Glutamatergic neuron (in vitro differentiated cells): ENCODE measurements at regions not wholly inside any gene's neighbourhood (a gene's known extent, or its start where the extent isn't known, plus 50 kb on each side); places are given as distances from the start of the nearest gene placed in this dataset.
"Not testable (repeated sequence)": the region's sequence is repeated elsewhere in the genome, so short reads cannot be mapped to it uniquely, and the experiment has no call there.

ENCODE experiments used
- DNase-seq: peaks from one replicate; pipeline ENCODE4 v3.0.0; 2022
- H3K27ac Mint-ChIP-seq: one replicate; pipeline ENCODE4 v1.8.0; 2020; ENCODE audit warnings: mild to moderate bottlenecking, mixed read lengths, inconsistent platforms; ENCODE audit not compliant: unreplicated experiment
- H3K27me3 Mint-ChIP-seq: one replicate; pipeline ENCODE4 v1.8.0; 2020; ENCODE audit warnings: mild to moderate bottlenecking, moderate library complexity, mixed read lengths, inconsistent platforms; ENCODE audit not compliant: unreplicated experiment
- H3K36me3 Mint-ChIP-seq: one replicate; pipeline ENCODE4 v1.8.0; 2020; ENCODE audit warnings: mild to moderate bottlenecking, mixed read lengths, inconsistent platforms; ENCODE audit not compliant: unreplicated experiment
- H3K4me1 Mint-ChIP-seq: one replicate; pipeline ENCODE4 v1.8.0; 2020; ENCODE audit warnings: mild to moderate bottlenecking, low read depth, mixed read lengths, inconsistent platforms; ENCODE audit not compliant: unreplicated experiment
- H3K4me3 Mint-ChIP-seq: one replicate; pipeline ENCODE4 v1.8.0; 2020; ENCODE audit warnings: mild to moderate bottlenecking, mixed read lengths, inconsistent platforms; ENCODE audit not compliant: unreplicated experiment
- H3K9me3 Mint-ChIP-seq: one replicate; pipeline ENCODE4 v1.8.0; 2020; ENCODE audit warnings: mild to moderate bottlenecking, moderate library complexity, mixed read lengths, inconsistent platforms; ENCODE audit not compliant: unreplicated experiment
- TF ChIP-seq, protein P1 (sequence below): fragments of 200-600 bp; sonication (generic); IDR thresholded peaks from one replicate; pipeline ENCODE4 v1.5.0; 2021; ENCODE audit not compliant: partially characterized antibody, unreplicated experiment

- peaks cover 2% of the 10 kb centered on the region for H3K9me3 Mint-ChIP-seq
- peaks cover 8% of the 10 kb centered on the region for H3K27me3 Mint-ChIP-seq
- no peaks in the 10 kb centered on the region for H3K36me3 Mint-ChIP-seq
- H3K27ac Mint-ChIP-seq = no peak overlapping the region
- TF ChIP-seq, protein P1, sequence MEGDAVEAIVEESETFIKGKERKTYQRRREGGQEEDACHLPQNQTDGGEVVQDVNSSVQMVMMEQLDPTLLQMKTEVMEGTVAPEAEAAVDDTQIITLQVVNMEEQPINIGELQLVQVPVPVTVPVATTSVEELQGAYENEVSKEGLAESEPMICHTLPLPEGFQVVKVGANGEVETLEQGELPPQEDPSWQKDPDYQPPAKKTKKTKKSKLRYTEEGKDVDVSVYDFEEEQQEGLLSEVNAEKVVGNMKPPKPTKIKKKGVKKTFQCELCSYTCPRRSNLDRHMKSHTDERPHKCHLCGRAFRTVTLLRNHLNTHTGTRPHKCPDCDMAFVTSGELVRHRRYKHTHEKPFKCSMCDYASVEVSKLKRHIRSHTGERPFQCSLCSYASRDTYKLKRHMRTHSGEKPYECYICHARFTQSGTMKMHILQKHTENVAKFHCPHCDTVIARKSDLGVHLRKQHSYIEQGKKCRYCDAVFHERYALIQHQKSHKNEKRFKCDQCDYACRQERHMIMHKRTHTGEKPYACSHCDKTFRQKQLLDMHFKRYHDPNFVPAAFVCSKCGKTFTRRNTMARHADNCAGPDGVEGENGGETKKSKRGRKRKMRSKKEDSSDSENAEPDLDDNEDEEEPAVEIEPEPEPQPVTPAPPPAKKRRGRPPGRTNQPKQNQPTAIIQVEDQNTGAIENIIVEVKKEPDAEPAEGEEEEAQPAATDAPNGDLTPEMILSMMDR = no peak
- no peak for DNase-seq
- H3K4me3 Mint-ChIP-seq = no peak overlapping the region
- peaks cover 11% of the 10 kb centered on the region for H3K4me1 Mint-ChIP-seq
These were observed 75.5 kb downstream of the CAMK2N1 start for GRCh38 chr1:20410503-20410902.

DNA sequence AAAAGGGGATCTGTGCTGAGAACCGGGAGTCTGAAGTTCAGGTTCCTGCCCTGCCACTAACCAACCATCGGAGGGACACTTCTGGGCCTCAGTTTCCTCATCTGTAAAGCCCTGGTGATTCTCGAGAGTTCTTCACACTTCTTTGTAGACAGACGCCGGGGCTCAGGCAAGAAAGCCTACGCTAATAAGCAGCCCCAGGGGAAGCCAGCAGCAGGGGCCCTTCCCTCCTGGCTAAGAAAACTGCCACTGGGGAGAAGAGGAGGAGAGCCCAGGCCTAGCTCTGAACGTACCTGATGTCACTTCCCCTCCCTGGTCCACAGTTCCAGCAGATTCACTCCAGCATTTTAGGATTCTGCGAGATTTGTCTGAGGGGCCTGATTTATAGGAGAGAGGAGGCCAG is 76.0 kb downstream of the CAMK2N1 start:
- DNase-seq = no peak
- peaks cover 8% of the 10 kb centered on the region for H3K27me3 Mint-ChIP-seq
- no peak overlapping the region for H3K4me3 Mint-ChIP-seq
- H3K9me3 Mint-ChIP-seq = peaks cover 2% of the 10 kb centered on the region
- TF ChIP-seq, protein P1 = no peak
- H3K4me1 Mint-ChIP-seq = peaks cover 11% of the 10 kb centered on the region
- H3K36me3 Mint-ChIP-seq = no peaks in the 10 kb centered on the region
- H3K27ac Mint-ChIP-seq = no peak overlapping the region

GRCh38 chr1:20409012-20409411 is 77.0 kb downstream of the CAMK2N1 start:
- TF ChIP-seq, protein P1 = no peak
- no peaks in the 10 kb centered on the region for H3K9me3 Mint-ChIP-seq
- no peak overlapping the region for H3K27ac Mint-ChIP-seq
- no peak for DNase-seq
- no peak overlapping the region for H3K4me3 Mint-ChIP-seq
- H3K36me3 Mint-ChIP-seq = no peaks in the 10 kb centered on the region
- peaks cover 13% of the 10 kb centered on the region for H3K4me1 Mint-ChIP-seq
- peaks cover 4% of the 10 kb centered on the region for H3K27me3 Mint-ChIP-seq

GRCh38 chr1:20408133-20408650 is 77.8 kb downstream of the CAMK2N1 start:
- not testable (repeated sequence) for H3K36me3 Mint-ChIP-seq, H3K9me3 Mint-ChIP-seq, H3K4me3 Mint-ChIP-seq, H3K27me3 Mint-ChIP-seq, H3K27ac Mint-ChIP-seq, DNase-seq
- peaks cover 13% of the 10 kb centered on the region for H3K4me1 Mint-ChIP-seq

DNA sequence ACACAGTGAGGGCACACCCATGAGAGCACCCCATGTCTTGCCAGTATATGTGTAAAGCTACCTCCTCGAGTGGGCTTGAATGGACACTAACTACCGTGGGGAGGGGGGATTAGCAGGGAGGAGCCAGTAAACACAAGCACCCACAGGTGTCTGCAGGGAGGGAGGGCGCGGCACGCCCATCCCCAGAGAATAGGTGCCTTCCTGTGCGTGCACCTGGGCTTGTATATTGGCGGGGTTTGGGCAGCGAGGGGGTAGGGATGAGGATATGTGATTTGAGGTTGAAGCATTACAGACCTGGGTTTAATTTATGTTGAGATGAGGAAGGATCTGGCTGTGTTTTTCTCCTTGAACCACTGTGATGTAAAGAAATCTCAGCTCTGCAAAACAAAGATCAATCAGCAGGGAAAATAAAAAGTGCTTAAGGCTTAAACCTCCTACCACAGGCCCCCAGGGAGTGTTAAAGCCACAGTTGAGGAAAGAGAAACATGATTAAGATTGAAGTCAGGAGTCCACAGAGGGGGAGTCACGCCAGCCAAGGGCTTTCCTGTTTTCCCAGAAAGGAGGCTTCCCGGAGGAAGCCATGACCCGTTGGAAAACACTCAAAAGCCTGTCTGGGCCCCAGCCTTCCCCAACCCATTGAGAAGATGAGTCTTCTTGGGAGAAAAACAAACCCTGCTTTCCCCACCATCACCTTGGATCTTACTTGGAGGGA is 80.0 kb downstream of the CAMK2N1 start:
- Mint-ChIP-seq H3K27me3 (peaks cover 9% of the 10 kb centered on the region), H3K36me3 (no peaks in the 10 kb centered on the region), H3K4me1 (peaks cover 13% of the 10 kb centered on the region), H3K27ac (no peak overlapping the region), H3K4me3 (no peak overlapping the region), H3K9me3 (no peaks in the 10 kb centered on the region)
- DNase-seq = no peak
- TF ChIP-seq, protein P1 = no peak
